GM12864 (cell line): ENCODE measurements at regions not wholly inside any gene's neighbourhood (a gene's known extent, or its start where the extent isn't known, plus 50 kb on each side); places are given as distances from the start of the nearest gene placed in this dataset.
A peak's percentile ranks its signal among the peaks of the same experiment; 100 is the strongest.

Experiments used
- DNase-seq: peaks from one replicate; pipeline ENCODE4 v3.0.0-alpha.2; 2011; ENCODE audit warnings: low read depth
- H3K4me3 ChIP-seq: 2 replicates; pipeline ENCODE4 v1.5.1; 2011; ENCODE audit warnings: mild to moderate bottlenecking, low read depth, low read length, control low read depth
- CTCF ChIP-seq: IDR thresholded peaks from 2 replicates; pipeline ENCODE4 v1.5.1; 2011; ENCODE audit warnings: low read depth, mild to moderate bottlenecking, moderate library complexity, low read length, control low read depth, inconsistent platforms; ENCODE audit errors: missing control alignments

DNA sequence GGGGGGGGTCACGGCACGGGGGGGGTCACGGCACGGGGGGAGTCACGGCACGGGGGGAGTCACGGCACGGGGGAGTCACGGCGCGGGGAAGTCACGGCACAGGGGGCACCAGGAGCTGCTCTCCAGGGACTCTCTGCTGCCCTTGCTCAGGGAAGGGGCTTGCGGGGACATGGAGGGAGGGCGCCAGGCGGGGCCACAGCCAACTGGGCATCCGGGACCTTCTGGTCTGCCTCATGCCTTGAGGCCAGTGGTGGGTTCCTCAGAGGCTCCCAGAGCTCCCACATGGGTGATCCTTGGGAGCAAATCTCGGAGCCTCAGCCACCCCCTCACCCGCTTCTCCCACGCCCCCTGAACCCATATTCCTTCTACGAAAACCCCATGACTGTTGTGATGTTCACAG lies 55.8 kb upstream of the TMEM18 start:
- DNase-seq: no peak
- H3K4me3 ChIP-seq: no peak overlapping the region
- no peak for TF ChIP-seq CTCF

GRCh38 chr2:731711-732110 lies 54.5 kb upstream of the TMEM18 start:
- TF ChIP-seq CTCF: no peak
- no peak for DNase-seq
- no peak overlapping the region for H3K4me3 ChIP-seq

GRCh38 chr2:729376-729861 lies 52.2 kb upstream of the TMEM18 start:
- H3K4me3 ChIP-seq: no peak overlapping the region
- no peak for TF ChIP-seq CTCF
- DNase-seq: no peak

DNA sequence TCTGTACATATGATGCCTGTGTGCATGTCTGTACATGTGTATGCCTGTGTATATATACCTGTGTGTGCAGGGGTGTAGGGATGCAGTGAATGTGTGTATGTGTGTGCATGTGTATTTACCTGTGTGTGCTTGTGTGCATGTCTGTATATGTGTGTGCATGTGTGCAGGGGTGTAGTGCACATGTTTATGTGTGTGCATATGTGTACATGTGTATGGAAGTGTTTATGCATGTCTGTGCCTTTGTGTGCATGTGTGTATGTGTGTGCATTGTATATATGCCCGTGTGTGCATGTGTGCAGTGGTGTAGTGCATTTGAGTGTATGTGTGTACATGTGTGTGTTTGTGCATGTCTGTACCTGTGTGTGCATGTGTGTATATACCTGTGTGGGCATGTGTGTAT lies 51.0 kb upstream of the TMEM18 start:
- H3K4me3 ChIP-seq: no peak overlapping the region
- no peak for DNase-seq
- TF ChIP-seq CTCF: no peak

DNA sequence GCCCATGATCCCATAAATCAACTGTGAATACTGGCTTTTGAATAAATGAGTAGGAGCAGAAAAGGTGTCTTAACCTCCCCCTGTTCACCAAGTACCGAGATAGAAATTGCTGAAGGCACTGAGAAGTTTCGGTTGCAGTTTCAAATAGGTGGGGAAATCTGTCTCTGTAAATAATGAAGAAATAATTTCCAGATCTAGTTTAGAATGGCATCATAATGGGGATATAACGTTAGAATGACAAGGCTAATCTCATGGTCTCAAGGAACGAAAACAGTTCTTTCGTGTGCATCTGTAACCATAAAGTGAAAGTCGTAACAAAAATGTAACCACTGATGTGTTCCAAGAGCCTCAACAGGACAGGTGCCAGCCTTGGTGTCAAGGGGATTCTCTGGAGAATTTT lies 49.9 kb upstream of the TMEM18 start:
- no peak overlapping the region for H3K4me3 ChIP-seq
- peak; percentile 37 for DNase-seq
- no peak for TF ChIP-seq CTCF
